AG04450 (cell line): ENCODE measurements at regions not wholly inside any gene's neighbourhood (a gene's known extent, or its start where the extent isn't known, plus 50 kb on each side); places are given as distances from the start of the nearest gene placed in this dataset.

Experiments
- CTCF ChIA-PET: fragments of 300-600, 350-600 bp; formaldehyde crosslinking; extraction: SDS; loops from one replicate; lab custom pipeline; 2022; ENCODE audit warnings: antibody characterized with exemption, inconsistent platforms; lab: Charles Lee
- POLR2A ChIA-PET: fragments of 350-600 bp; formaldehyde crosslinking; extraction: SDS; loops from one replicate; lab custom pipeline; 2021; ENCODE audit warnings: antibody characterized with exemption, inconsistent platforms; lab: Yijun Ruan, JAX
- DNase-seq: peaks from one replicate; pipeline ENCODE4 v3.0.0-alpha.2; 2011; ENCODE audit warnings: low read depth, low spot score
- H3K27ac ChIP-seq: one replicate; pipeline ENCODE4 v1.5.1; 2012; ENCODE audit warnings: low read depth, low read length, control low read depth
- H3K27me3 ChIP-seq: one replicate; pipeline ENCODE4 v1.6.0; 2012; ENCODE audit warnings: low read length; ENCODE audit not compliant: control insufficient read depth, insufficient read depth
- H3K4me3 ChIP-seq: 2 replicates; pipeline ENCODE4 v1.5.1; 2011; ENCODE audit warnings: mild to moderate bottlenecking, low read depth, low read length, control low read depth
- H3K9me3 ChIP-seq: 2 replicates; pipeline ENCODE4 v1.5.1; 2012; ENCODE audit warnings: low read length; ENCODE audit not compliant: control insufficient read depth, insufficient read depth
- CTCF ChIP-seq: IDR thresholded peaks from 2 replicates; pipeline ENCODE4 v1.5.1; 2011; ENCODE audit warnings: low read depth, low read length, control low read depth, inconsistent platforms

- H3K27me3 ChIP-seq: no peaks in the 10 kb centered on the region
- no peak overlapping the region for H3K27ac ChIP-seq
- no peak for DNase-seq
- TF ChIP-seq CTCF: no peak
- POLR2A ChIA-PET: no interaction called here
- CTCF ChIA-PET: no interaction called here
- H3K4me3 ChIP-seq: no peak overlapping the region
- H3K9me3 ChIP-seq: no peaks in the 10 kb centered on the region
Observed at GRCh38 chr7:11946794-11947193, 114.8 kb upstream of the THSD7A start.

- no peak for TF ChIP-seq CTCF
- ChIA-PET CTCF (no interaction called here), POLR2A (no interaction called here)
- Histone ChIP-seq H3K9me3 (no peaks in the 10 kb centered on the region), H3K27ac (no peak overlapping the region), H3K4me3 (no peak overlapping the region), H3K27me3 (no peaks in the 10 kb centered on the region)
- no peak for DNase-seq
Observed at GRCh38 chr7:11950281-11950680, 118.3 kb upstream of the THSD7A start.

GRCh38 chr7:11950942-11951341 lies 118.9 kb upstream of the THSD7A start:
- TF ChIP-seq CTCF: no peak
- DNase-seq: no peak
- CTCF ChIA-PET: no interaction called here
- Histone ChIP-seq H3K27me3 (no peaks in the 10 kb centered on the region), H3K27ac (no peak overlapping the region), H3K4me3 (no peak overlapping the region), H3K9me3 (no peaks in the 10 kb centered on the region)
- POLR2A ChIA-PET: no interaction called here

- no peak overlapping the region for H3K4me3 ChIP-seq
- H3K9me3 ChIP-seq: no peaks in the 10 kb centered on the region
Observed at GRCh38 chr7:11951909-11952308, 119.9 kb upstream of the THSD7A start.

GRCh38 chr7:11952972-11953371 lies 121.0 kb upstream of the THSD7A start:
- no peak overlapping the region for H3K4me3 ChIP-seq
- no peak overlapping the region for H3K27ac ChIP-seq
- TF ChIP-seq CTCF: no peak
- H3K9me3 ChIP-seq: no peaks in the 10 kb centered on the region
- no peak for DNase-seq
- ChIA-PET POLR2A (no interaction called here), CTCF (no interaction called here)
- H3K27me3 ChIP-seq: no peaks in the 10 kb centered on the region

More at GRCh38 chr7:11951909-11952308, 119.9 kb upstream of the THSD7A start:
- TF ChIP-seq CTCF: no peak
- ChIA-PET POLR2A (no interaction called here), CTCF (no interaction called here)
- Histone ChIP-seq H3K27ac (no peak overlapping the region), H3K27me3 (no peaks in the 10 kb centered on the region)
- no peak for DNase-seq
